ENCODE measurements at regions not wholly inside any gene's neighbourhood (a gene's known extent, or its start where the extent isn't known, plus 50 kb on each side); places are given as distances from the start of the nearest gene placed in this dataset.

GRCh38 chr6:80566361-80566760 is 459.9 kb downstream of the BCKDHB start:
- ChIA-PET POLR2A (no interaction called here), CTCF (no interaction called here)
- no peak for DNase-seq (ENCODE audit: extremely low spot score)
- no peak for TF ChIP-seq CTCF (IDR thresholded peaks at IDR 0.05; ENCODE audit: control extremely low read depth, extremely low read depth, low read depth, missing control alignments)

- ChIA-PET CTCF (interaction anchor here (1.3 to 1.4 kb wide), 2 partner anchors 13 to 24 kb away, joined by 3 read pairs; no protein-coding TSS in a partner anchor), POLR2A (no interaction called here)
- DNase-seq (ENCODE audit: extremely low spot score), result no peak
- no peak for TF ChIP-seq CTCF (IDR thresholded peaks at IDR 0.05; ENCODE audit: control extremely low read depth, extremely low read depth, low read depth, missing control alignments)
These were observed 446.7 kb downstream of the BCKDHB start for GRCh38 chr6:80553071-80553740.

GRCh38 chr6:80550748-80551147 is 444.3 kb downstream of the BCKDHB start:
- ChIA-PET POLR2A (no interaction called here), CTCF (no interaction called here)
- TF ChIP-seq CTCF (IDR thresholded peaks at IDR 0.05; ENCODE audit: control extremely low read depth, extremely low read depth, low read depth, missing control alignments), result no peak
- no peak for DNase-seq (ENCODE audit: extremely low spot score)

- DNase-seq (ENCODE audit: extremely low spot score), result no peak
- ChIA-PET CTCF (no interaction called here), POLR2A (no interaction called here)
- no peak for TF ChIP-seq CTCF (IDR thresholded peaks at IDR 0.05; ENCODE audit: control extremely low read depth, extremely low read depth, low read depth, missing control alignments)
These were observed 443.8 kb downstream of the BCKDHB start for GRCh38 chr6:80550281-80550680.

- CTCF ChIA-PET, result no interaction called here
- POLR2A ChIA-PET, result no interaction called here
- DNase-seq (ENCODE audit: extremely low spot score), result no peak
- no peak for TF ChIP-seq CTCF (IDR thresholded peaks at IDR 0.05; ENCODE audit: control extremely low read depth, extremely low read depth, low read depth, missing control alignments)
These were observed 442.1 kb downstream of the BCKDHB start for GRCh38 chr6:80548532-80548931.

- no peak for TF ChIP-seq CTCF (IDR thresholded peaks at IDR 0.05; ENCODE audit: control extremely low read depth, extremely low read depth, low read depth, missing control alignments)
- no peak for DNase-seq (ENCODE audit: extremely low spot score)
- CTCF ChIA-PET, result interaction anchor here (1.6 kb wide), 1 partner anchor 11 kb away, joined by 4 read pairs; no protein-coding TSS in a partner anchor
- POLR2A ChIA-PET, result no interaction called here
These were observed 441.4 kb downstream of the BCKDHB start for GRCh38 chr6:80547827-80548226.

All from GM10248 (cell line).